ENCODE measurements at regions not wholly inside any gene's neighbourhood (a gene's known extent, or its start where the extent isn't known, plus 50 kb on each side); places are given as distances from the start of the nearest gene placed in this dataset.

DNA sequence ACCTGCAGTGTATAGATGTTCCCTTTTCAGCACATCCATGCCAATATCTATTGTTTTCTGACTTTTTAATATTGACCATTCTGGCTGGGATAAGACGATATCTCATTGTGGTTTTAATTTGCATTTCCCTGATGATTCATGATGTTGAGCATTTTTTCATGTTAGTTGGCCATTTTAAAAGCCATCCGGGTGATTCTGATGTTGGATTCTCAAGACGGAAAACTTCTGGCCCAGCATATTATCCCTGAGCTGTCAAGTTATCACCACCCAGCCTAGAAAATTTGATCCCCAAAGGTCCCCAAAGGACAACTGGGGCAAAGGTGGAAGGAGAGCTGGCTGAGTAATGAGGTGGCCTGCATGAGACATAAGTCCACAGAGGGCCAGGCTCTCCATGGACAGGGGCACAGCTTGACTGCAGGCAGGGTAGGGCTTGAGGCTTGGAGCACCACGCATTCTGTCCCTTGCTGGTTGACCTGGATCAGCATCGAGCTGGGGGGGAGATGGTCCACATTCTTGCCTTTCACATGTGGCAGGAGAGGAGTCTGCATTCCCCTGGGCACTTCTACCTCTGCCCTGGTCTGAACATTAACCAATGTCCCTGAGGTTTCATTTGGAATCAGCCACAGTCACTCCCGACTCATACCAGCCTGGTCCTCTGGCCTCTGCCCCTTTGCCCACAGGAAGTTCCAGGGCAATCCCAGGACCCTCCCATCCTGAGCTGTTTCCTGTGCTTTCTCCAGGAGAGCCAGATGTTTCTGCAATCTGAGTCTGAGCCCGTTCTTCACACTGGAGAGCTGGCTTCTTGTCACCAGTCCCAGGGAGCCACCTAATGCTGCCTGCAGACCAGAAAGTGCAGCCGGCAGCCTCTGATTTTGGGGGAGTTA lies 69.2 kb downstream of the ISG20 start:
- Histone ChIP-seq H3K9me3 (no peaks in the 10 kb centered on the region), H3K27ac (peak overlapping the region in 1 of 2 donors; percentile 45), H3K27me3 (no peaks in the 10 kb centered on the region), H3K36me3 (no peaks in the 10 kb centered on the region), H3K4me1 (peaks cover 0 to 16% of the 10 kb centered on the region in 2 donors), H3K4me3 (no peak overlapping the region)
- TF ChIP-seq, protein P1, sequence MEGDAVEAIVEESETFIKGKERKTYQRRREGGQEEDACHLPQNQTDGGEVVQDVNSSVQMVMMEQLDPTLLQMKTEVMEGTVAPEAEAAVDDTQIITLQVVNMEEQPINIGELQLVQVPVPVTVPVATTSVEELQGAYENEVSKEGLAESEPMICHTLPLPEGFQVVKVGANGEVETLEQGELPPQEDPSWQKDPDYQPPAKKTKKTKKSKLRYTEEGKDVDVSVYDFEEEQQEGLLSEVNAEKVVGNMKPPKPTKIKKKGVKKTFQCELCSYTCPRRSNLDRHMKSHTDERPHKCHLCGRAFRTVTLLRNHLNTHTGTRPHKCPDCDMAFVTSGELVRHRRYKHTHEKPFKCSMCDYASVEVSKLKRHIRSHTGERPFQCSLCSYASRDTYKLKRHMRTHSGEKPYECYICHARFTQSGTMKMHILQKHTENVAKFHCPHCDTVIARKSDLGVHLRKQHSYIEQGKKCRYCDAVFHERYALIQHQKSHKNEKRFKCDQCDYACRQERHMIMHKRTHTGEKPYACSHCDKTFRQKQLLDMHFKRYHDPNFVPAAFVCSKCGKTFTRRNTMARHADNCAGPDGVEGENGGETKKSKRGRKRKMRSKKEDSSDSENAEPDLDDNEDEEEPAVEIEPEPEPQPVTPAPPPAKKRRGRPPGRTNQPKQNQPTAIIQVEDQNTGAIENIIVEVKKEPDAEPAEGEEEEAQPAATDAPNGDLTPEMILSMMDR (IDR thresholded peaks at IDR 0.05), result no peak
- DNase-seq (ENCODE audit: low spot score), result no peak

DNA sequence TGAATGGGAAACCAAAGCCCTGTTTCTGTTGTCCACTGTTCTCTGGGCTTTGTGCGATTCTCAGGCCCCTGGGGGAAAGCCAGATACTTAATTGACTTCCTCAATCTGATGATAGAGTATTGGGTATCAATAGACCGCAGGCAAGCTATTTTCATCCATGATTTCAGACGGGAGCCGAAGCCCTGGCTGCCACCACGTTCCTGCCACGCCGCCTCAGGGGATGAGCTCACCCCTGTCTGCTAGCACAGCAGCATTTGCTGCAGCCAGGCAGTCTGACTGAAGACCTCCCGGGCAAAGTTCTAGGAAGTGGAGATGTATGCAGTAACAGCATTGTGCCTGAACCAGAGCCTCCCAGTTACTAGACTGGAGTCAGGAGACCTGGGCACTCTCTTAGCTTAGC lies 69.8 kb downstream of the ISG20 start:
- Histone ChIP-seq H3K36me3 (no peaks in the 10 kb centered on the region), H3K4me1 (peaks cover 0 to 16% of the 10 kb centered on the region in 2 donors), H3K4me3 (no peak overlapping the region), H3K27ac (peak overlapping the region in 1 of 2 donors; percentile 45), H3K27me3 (no peaks in the 10 kb centered on the region), H3K9me3 (no peaks in the 10 kb centered on the region)
- TF ChIP-seq, protein P1 (IDR thresholded peaks at IDR 0.05), result no peak
- peak; percentile 68 for DNase-seq (ENCODE audit: low spot score)

DNA sequence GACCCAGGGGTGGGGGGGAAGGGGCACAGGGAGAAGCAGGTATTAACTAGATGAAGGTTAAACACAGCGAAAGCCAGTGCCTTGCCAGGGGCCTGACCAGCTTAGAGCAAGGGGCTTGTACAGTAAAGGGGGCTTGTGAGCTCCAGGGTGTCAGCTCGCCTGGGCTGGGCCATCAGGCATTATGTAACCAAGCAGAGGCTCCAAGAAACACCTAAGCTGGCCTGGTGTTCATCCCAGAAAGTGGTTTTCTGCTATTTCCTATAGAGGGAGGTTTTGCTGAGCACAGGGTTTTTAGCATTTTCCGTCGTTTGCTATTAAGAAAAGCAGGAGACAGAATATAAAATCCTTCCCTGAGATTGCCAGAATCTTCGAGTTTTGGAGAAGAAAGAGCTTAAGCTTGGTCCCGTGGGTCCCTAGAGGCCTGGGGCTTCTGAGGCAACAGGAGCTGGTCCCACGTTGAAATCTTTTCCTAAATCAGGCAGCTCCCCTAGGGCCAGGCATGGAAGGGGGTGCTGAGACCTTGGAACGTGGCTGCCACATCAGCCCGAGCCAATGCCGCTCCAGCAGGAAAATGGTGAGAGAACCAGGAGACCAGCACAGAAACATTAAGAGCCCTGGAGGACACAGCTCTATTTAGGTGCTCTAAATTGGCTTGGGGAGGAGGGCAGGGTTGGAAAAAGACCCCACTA lies 71.4 kb downstream of the ISG20 start:
- H3K4me1 ChIP-seq, result peaks cover 0 to 16% of the 10 kb centered on the region in 2 donors
- H3K36me3 ChIP-seq, result no peaks in the 10 kb centered on the region
- no peak overlapping the region for H3K4me3 ChIP-seq
- H3K9me3 ChIP-seq, result no peaks in the 10 kb centered on the region
- DNase-seq (ENCODE audit: low spot score), result no peak
- H3K27me3 ChIP-seq, result no peaks in the 10 kb centered on the region
- no peak overlapping the region for H3K27ac ChIP-seq
- TF ChIP-seq, protein P1 (IDR thresholded peaks at IDR 0.05), result no peak

DNA sequence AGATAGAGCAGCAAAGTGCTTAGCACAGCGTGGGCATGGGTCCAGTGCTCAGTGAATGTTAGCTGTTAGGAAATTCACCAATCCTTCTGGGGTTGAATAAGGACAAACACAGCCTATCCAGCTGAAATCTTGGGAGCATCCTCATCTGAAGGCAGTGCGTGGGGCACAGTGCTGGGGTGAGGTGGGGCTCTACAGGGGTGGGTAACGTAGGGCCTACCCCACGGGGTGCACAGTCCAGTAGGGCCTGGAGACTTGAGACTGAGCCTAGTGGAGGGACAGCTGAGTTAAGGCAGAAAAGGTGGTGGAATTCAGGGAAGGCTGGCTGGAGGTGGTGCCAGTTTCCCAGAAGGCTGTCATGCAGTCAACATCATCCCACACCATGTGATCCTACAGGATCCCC lies 73.0 kb downstream of the ISG20 start:
- no peak overlapping the region for H3K27ac ChIP-seq
- H3K27me3 ChIP-seq, result no peaks in the 10 kb centered on the region
- TF ChIP-seq, protein P1 (IDR thresholded peaks at IDR 0.05), result no peak
- DNase-seq (ENCODE audit: low spot score), result no peak
- H3K9me3 ChIP-seq, result no peaks in the 10 kb centered on the region
- H3K4me3 ChIP-seq, result no peak overlapping the region
- H3K4me1 ChIP-seq, result peaks cover 0 to 8% of the 10 kb centered on the region in 2 donors
- H3K36me3 ChIP-seq, result no peaks in the 10 kb centered on the region

DNA sequence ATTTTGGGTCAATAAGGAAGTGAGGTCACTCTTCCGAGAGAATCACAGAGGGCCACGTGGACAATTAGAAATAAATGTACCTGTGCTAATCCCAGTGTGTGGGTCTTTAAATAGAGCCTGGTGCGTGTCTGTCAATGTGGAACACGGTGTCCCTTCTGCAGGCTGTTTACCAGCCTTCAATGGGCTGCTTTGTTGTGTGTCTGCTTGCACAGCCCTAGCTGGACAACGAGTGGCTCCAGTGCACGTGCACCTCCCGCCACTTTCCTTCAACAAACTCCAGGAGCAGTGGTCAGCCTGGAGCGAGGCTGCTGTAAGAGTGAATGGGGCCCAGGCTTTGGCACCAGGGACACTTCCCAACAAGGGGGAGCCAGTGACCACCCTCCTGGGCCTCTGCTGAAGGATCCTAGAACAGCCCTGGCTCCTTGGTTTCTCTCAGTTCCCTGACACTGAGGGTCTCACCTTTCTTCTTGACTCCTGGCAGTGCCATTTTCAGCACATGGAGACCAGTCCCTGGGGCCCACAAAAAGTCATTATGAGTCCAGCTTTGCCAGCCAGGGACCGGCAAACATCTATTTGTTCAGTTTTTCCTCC lies 76.1 kb downstream of the ISG20 start:
- Histone ChIP-seq H3K9me3 (no peaks in the 10 kb centered on the region), H3K36me3 (no peaks in the 10 kb centered on the region), H3K4me1 (no peaks in the 10 kb centered on the region), H3K27ac (no peak overlapping the region), H3K4me3 (no peak overlapping the region), H3K27me3 (no peaks in the 10 kb centered on the region)
- DNase-seq (ENCODE audit: low spot score), result no peak
- TF ChIP-seq, protein P1 (IDR thresholded peaks at IDR 0.05), result no peak

Data from right atrium auricular region (tissue), 2 donors.